HG03159 (cell line): ENCODE measurements at regions not wholly inside any gene's neighbourhood (a gene's known extent, or its start where the extent isn't known, plus 50 kb on each side); places are given as distances from the start of the nearest gene placed in this dataset.
"Not testable (repeated sequence)": the region's sequence is repeated elsewhere in the genome, so short reads cannot be mapped to it uniquely, and the experiment has no call there.

Source experiments
- ATAC-seq: cut with Tn5 transposase; IDR thresholded peaks from one replicate; pipeline ENCODE4 v1.9.1; 2021; ENCODE audit warnings: mild to moderate bottlenecking, moderate library complexity; ENCODE audit not compliant: unreplicated experiment

- ATAC-seq: no peak
Observed at GRCh38 chr1:221023482-221023881, 144.2 kb downstream of the HLX start.

GRCh38 chr1:221025501-221025900 is 146.3 kb downstream of the HLX start:
- ATAC-seq: no peak

GRCh38 chr1:221025956-221026355 is 146.7 kb downstream of the HLX start:
- no peak for ATAC-seq

DNA sequence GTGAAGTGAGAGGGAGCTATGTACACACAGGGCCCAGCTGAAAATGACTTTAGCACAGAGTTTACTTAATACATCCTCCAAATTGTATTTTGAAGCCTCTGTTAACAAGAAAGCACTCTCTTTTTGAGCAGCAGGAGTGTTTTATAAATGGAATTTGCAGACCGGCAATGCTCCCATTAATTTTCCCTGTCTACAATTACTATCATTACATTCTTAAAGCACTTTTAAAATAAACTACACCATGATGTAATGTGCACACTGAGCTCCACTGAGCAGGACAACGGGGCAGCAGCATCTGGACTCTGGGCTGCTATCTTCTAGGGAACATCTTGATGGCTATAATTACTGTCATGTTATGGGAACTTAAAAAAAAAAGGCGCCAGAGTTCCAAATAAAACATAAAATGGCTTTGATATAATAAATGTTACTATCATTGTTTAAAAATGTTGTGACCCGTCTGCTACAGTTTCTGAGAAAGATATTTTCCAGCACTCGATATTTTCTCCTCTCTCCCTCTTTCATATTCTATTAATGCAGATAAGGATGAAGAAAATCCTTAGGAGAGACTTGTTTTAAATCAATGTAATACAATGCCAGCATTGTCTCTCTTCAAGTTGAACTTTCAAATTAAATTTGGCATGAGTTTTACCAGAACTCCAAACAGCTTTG is 150.9 kb downstream of the HLX start:
- ATAC-seq: no peak

DNA sequence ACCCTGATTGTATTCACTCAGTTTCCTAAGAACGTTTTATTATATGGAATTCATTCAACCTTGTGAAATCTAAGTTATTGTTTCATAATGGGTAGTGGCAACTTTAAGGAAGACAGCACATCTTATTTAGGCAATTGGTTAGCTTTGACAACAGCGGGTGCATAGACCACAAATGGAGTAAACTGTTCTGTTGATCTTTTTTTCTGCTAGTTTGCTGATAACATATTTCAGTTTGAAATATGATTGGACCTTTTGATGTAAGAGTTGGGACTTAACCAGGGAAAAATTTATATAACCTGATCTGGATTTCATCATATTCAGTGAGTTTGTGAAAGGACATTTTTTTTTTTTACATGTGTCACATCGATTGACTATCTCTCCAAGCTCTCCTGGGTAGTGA is 151.7 kb downstream of the HLX start:
- no peak for ATAC-seq

- no peak for ATAC-seq
Observed at GRCh38 chr1:221031458-221032203, 152.4 kb downstream of the HLX start.

GRCh38 chr1:221032204-221032585 is 153.0 kb downstream of the HLX start:
- ATAC-seq: no peak

DNA sequence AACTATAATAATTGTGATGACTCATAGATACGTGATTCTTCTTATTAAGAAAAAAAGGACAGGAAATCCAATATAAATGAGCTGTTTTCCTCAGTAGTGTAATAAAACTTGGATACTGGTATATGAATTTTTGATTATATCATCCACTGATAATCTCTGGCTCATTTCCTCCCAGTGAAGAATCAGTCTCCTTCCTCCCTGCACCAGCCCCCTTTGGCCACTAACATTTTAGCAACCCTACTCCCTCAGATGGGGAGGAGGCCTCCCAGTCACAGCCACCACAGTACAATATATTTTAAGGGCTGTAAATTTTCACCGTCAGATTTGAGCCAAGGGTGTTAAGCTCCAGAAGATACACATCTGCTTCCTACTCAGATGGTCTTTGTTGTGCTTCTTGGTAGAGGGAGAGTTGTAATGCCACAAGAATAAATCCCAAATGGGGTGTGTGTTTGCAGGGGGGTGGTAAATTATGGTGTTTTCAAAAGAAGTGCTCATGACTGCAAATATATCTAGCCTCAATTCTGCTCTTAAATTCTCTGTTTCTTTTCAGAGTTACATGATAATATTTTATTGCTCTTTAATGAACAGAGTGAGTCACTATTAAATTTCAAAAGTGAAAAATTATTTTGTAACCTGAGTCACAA is 153.5 kb downstream of the HLX start:
- ATAC-seq: no peak

DNA sequence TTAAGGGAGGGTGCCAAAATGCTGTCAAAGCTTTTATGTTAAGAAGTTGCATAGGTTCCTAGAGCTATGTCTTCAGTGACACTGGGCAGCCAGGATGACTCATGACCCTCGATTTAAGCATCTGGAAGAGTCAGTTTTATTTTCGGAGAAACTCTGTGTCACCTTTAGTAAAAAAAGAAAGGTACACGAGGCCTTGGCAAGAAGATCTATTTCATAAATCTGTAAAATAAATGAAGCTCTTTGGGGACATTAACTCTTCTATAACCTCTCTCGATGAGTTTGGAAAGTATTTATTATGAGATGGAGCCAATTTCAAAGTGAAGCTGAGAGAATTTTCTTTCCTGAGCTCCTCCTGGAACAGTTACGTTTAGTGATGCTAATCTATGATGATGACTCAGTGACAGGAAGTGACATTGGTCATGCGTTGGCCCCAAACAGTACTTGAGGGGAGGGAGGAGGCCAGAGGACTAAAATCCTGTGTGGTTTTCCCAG is 156.5 kb downstream of the HLX start:
- ATAC-seq: no peak

GRCh38 chr1:221039616-221040015 is 160.4 kb downstream of the HLX start:
- no peak for ATAC-seq

- no peak for ATAC-seq
Observed at GRCh38 chr1:221040101-221040500, 160.9 kb downstream of the HLX start.

GRCh38 chr1:221040691-221041285 is 161.5 kb downstream of the HLX start:
- no peak for ATAC-seq

DNA sequence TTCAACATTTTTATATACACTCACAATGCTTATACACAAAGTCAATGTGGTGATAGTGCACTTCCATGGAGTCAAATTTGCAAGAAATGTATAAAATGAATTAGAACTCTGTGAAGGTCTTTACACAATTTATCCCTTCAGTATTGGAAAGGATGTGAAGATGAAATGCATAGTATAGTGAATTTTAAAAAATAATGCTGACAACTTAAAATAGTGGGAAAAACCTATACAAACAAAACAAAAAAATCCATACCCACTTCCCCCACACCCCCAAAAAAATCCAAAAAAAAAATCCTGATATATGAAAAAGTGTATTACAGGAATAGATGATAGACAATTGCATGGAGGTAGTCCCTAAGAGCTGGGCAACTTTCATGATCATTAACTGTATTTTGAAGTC is 165.3 kb downstream of the HLX start:
- ATAC-seq: no peak

DNA sequence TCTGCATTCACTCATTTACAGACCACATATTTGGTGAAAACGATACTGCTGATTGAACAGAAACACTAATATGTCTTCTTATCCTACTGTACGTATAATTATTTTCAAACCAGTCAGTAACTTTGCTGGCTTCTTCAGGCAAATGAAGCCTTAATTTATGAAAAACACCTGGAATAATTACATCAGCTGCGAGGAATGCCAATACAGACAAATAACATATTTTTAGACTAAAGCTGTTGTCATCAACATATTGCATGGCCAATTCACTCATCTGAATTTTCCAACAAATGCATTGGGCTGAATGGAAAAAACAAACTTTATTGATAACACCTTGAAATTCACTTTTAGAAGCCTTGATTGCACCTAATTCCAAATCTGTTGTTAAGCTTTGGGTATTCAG is 165.9 kb downstream of the HLX start:
- ATAC-seq: no peak

DNA sequence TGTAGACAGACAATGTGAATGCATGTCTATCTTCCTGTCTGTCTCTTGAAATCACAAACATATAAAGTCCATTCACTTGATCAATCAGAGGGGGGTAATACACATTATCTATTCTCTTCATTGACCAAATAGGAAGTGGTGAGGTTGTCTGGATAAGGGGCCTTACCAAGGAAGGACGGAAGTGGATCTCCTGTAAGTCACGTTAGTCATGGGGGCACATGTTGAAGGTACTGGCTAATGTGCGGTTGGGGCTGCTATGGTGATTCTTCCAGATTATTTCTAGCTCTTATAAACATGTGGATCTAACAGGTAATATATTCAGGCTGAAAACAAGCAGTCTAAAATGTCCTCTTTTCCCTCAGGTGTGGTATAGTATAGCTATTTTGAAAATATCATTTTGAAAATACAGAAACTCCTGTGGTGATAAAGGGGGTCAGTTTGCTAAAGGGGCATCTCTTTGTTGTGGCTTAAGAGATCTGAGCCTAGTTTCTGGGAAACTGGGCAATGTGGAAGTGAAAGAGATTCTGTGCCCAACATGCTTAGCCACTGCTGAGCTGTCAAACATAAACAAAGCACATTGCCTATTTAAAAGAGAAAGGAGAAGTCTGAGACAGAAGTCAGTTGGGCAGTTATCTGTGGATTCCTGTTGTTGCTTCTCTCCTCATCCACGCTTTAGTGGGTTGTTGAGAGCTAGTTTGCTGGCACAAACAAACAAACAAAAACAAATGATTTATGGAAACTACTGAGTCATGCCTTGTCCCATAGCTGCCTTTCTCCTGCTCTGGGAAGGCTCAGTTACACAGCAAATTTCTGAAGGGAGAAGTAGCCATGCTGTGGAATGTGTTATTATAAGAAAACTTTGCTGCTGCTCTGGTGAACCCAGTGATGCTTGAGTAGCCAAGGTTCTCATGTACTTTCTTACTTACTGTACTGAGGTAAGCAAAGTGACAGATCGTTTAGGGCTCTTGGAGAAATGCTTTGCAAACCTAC is 166.9 kb downstream of the HLX start:
- ATAC-seq: peak; percentile 90

- not testable (repeated sequence) for ATAC-seq
Observed at GRCh38 chr1:221051391-221051790, 172.1 kb downstream of the HLX start.

GRCh38 chr1:221053889-221054288 is 174.6 kb downstream of the HLX start:
- ATAC-seq: no peak

- ATAC-seq: no peak
Observed at GRCh38 chr1:221059506-221059905, 180.3 kb downstream of the HLX start.

DNA sequence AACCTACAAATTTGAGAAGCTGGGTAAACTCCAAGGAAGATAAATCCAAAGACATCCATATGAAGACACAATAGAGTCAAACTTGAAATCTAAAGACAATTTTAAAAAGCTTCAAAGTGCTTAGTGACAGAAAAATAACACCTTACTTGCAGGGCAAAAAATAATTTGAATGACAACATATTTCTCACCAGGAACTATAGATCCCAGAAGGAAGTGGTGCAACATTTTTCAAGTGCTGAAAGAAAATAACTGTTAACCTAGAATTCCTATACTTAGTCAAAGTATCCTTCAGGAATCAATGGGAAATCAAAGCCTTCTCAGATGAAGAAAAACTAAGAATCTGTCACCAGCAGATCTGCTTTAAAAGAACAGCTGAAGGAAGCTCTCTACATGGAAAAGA is 184.4 kb downstream of the HLX start:
- ATAC-seq: no peak

- no peak for ATAC-seq
Observed at GRCh38 chr1:221066351-221067001, 187.2 kb downstream of the HLX start.
